HCT116 (cell line): ENCODE measurements at regions not wholly inside any gene's neighbourhood (a gene's known extent, or its start where the extent isn't known, plus 50 kb on each side); places are given as distances from the start of the nearest gene placed in this dataset.

Experiments used
- CTCF ChIP-seq, 3 experiments: fragments of 200-600 bp in 1 of 3; sonication (generic) in 1 of 3; IDR thresholded peaks in 2 of 3; conservative IDR thresholded peaks in 1 of 3; 2 replicates each; pipeline ENCODE4 v1.5.1; 2012 to 2017; ENCODE audit warnings: low read depth in 2 of 3, low read length in 2 of 3, antibody characterized with exemption in 1 of 3, borderline replicate concordance in 1 of 3, control low read depth in 1 of 3, mild to moderate bottlenecking in 1 of 3, mixed read lengths in 1 of 3, mixed run types in 1 of 3, moderate library complexity in 1 of 3; ENCODE audit not compliant: insufficient read depth in 1 of 3
- EGR1 ChIP-seq: IDR thresholded peaks from 2 replicates; pipeline ENCODE4 v1.6.1; 2012; ENCODE audit warnings: low read depth
- FOSL1 ChIP-seq: IDR thresholded peaks from 2 replicates; pipeline ENCODE4 v1.6.1; 2012; ENCODE audit warnings: low read depth
- POLR2A ChIP-seq: IDR thresholded peaks from 2 replicates; pipeline ENCODE4 v1.7.0; 2011; ENCODE audit warnings: borderline replicate concordance; ENCODE audit not compliant: insufficient read depth, insufficient read length; ENCODE audit errors: extremely low read depth
- POLR2AphosphoS5 ChIP-seq: IDR thresholded peaks from 2 replicates; pipeline ENCODE4 v1.6.1; 2011; ENCODE audit warnings: mild to moderate bottlenecking, low read depth, low read length, moderate library complexity
- RAD21 ChIP-seq: IDR thresholded peaks from 2 replicates; pipeline ENCODE4 v1.6.1; 2012; ENCODE audit warnings: low read depth, mild to moderate bottlenecking
- REST ChIP-seq: IDR thresholded peaks from 2 replicates; pipeline ENCODE4 v1.6.1; 2012; ENCODE audit warnings: low read depth
- SP1 ChIP-seq: IDR thresholded peaks from 2 replicates; pipeline ENCODE4 v1.6.1; 2012; ENCODE audit warnings: low read depth
- YY1 ChIP-seq: IDR thresholded peaks from 2 replicates; pipeline ENCODE4 v1.6.1; 2011; ENCODE audit warnings: low read length, low read depth, moderate library complexity, mild to moderate bottlenecking; ENCODE audit not compliant: insufficient replicate concordance; ENCODE audit errors: extremely low read depth

- TF ChIP-seq POLR2A (no peak), POLR2AphosphoS5 (no peak), REST (no peak), CTCF (IDR thresholded peaks at IDR 0.05 in 2 of 3, conservative IDR thresholded peaks at IDR 0.05 in 1 of 3; ENCODE audit: borderline replicate concordance in 1 of 3, insufficient read depth in 1 of 3, low read depth in 2 of 3, low read length in 2 of 3) (no peak), YY1 (no peak), EGR1 (no peak), RAD21 (no peak), SP1 (no peak), FOSL1 (no peak)
These were observed 188.7 kb upstream of the TLE4 start for GRCh38 chr9:79383096-79383495.
